Hepatocyte (in vitro differentiated cells): ENCODE measurements at regions not wholly inside any gene's neighbourhood (a gene's known extent, or its start where the extent isn't known, plus 50 kb on each side); places are given as distances from the start of the nearest gene placed in this dataset.

Source experiments
- CTCF ChIP-seq: fragments of 200-600 bp; sonication (generic); IDR thresholded peaks from 2 replicates; pipeline ENCODE4 v1.5.1; 2016; ENCODE audit warnings: antibody characterized with exemption, mild to moderate bottlenecking; ENCODE audit not compliant: poor library complexity
- EZH2 ChIP-seq: fragments of 200-600 bp; sonication (generic); IDR thresholded peaks from 2 replicates; pipeline ENCODE4 v1.6.1; 2016; ENCODE audit warnings: antibody characterized with exemption, mild to moderate bottlenecking, borderline replicate concordance
- EZH2phosphoT487 ChIP-seq: fragments of 200-600 bp; sonication (generic); IDR thresholded peaks from one replicate; pipeline ENCODE4 v1.6.1; 2018; ENCODE audit warnings: antibody characterized with exemption, mild to moderate bottlenecking, low read depth, moderate library complexity; ENCODE audit not compliant: unreplicated experiment, severe bottlenecking

- TF ChIP-seq EZH2 (no peak), CTCF (no peak), EZH2phosphoT487 (no peak)
Observed at GRCh38 chr1:86239894-86240293, 83.3 kb upstream of the COL24A1 start.
